ENCODE measurements at regions not wholly inside any gene's neighbourhood (a gene's known extent, or its start where the extent isn't known, plus 50 kb on each side); places are given as distances from the start of the nearest gene placed in this dataset.

- peaks cover 34% of the 10 kb centered on the region for H3K4me1 Mint-ChIP-seq (ENCODE audit: low read depth)
These were observed 680.8 kb upstream of the NRSN1 start for GRCh38 chr6:23445157-23445710.

DNA sequence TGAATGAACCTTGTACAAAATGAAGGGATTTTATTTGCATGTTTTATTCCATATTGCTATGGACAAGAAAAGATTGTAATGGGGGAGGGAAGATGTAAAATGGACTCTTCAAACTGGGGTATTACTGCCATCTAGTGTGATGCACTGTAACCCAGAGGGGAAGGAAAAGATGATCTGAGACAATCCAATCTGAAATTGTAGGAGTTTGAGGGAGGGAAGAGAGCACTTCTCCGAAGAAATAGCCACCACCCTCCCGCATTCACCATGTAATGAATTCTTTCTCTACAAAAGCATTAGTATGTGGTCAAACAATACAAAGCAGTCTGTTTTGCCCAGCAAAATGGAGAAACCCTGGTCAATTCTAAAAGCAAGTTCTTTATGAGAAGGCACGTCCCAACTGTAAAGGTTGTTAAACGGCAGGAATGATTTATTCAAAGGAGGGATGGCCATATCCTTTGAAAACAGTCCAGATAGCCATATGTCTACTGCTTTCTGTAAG is 679.5 kb upstream of the NRSN1 start:
- Mint-ChIP-seq H3K4me1 (ENCODE audit: low read depth) (peaks cover 31% of the 10 kb centered on the region), H3K36me3 (ENCODE audit: insufficient read depth) (no peaks in the 10 kb centered on the region), H3K9me3 (ENCODE audit: low read depth) (no peaks in the 10 kb centered on the region), H3K27ac (peak overlapping the region; percentile 33), H3K27me3 (no peaks in the 10 kb centered on the region), H3K4me3 (ENCODE audit: low read depth) (no peak overlapping the region)
- DNase-seq (ENCODE audit: low spot score, unreplicated experiment) = no peak
- TF ChIP-seq CTCF (IDR thresholded peaks at IDR 0.05; ENCODE audit: unreplicated experiment) = peak; percentile 60

More at GRCh38 chr6:23445157-23445710, 680.8 kb upstream of the NRSN1 start:
- Mint-ChIP-seq H3K36me3 (ENCODE audit: insufficient read depth) (no peaks in the 10 kb centered on the region), H3K4me3 (ENCODE audit: low read depth) (no peak overlapping the region), H3K9me3 (ENCODE audit: low read depth) (no peaks in the 10 kb centered on the region), H3K27ac (no peak overlapping the region), H3K27me3 (no peaks in the 10 kb centered on the region)
- no peak for TF ChIP-seq CTCF (IDR thresholded peaks at IDR 0.05; ENCODE audit: unreplicated experiment)
- no peak for DNase-seq (ENCODE audit: low spot score, unreplicated experiment)

DNA sequence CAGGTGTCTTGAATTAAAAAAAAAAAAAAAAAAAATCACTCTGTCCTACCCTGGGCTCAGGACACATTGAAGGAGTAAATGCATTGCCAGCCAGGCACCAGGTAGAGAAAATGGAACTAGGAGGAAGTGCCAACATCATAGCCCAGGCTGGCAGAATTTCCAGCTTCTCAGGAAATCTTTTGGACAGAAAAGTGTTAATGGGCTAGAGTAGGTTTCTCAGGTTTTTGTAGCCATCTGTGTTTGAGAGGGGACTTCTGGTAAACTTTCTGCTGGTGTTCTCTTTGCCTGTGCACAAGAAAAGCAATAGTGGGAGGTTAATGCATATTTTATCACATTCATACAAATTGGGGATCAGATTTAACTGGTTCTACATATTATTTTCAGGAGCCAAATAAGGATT is 678.3 kb upstream of the NRSN1 start:
- TF ChIP-seq CTCF (IDR thresholded peaks at IDR 0.05; ENCODE audit: unreplicated experiment) = no peak
- no peak overlapping the region for H3K27ac Mint-ChIP-seq
- H3K4me1 Mint-ChIP-seq (ENCODE audit: low read depth) = peaks cover 21% of the 10 kb centered on the region
- no peaks in the 10 kb centered on the region for H3K27me3 Mint-ChIP-seq
- no peak for DNase-seq (ENCODE audit: low spot score, unreplicated experiment)
- H3K36me3 Mint-ChIP-seq (ENCODE audit: insufficient read depth) = no peaks in the 10 kb centered on the region
- H3K4me3 Mint-ChIP-seq (ENCODE audit: low read depth) = no peak overlapping the region
- H3K9me3 Mint-ChIP-seq (ENCODE audit: low read depth) = no peaks in the 10 kb centered on the region

GRCh38 chr6:23448281-23448680 is 677.7 kb upstream of the NRSN1 start:
- DNase-seq (ENCODE audit: low spot score, unreplicated experiment) = no peak
- Mint-ChIP-seq H3K36me3 (ENCODE audit: insufficient read depth) (no peaks in the 10 kb centered on the region), H3K9me3 (ENCODE audit: low read depth) (no peaks in the 10 kb centered on the region), H3K27ac (no peak overlapping the region), H3K4me1 (ENCODE audit: low read depth) (peaks cover 19% of the 10 kb centered on the region), H3K27me3 (no peaks in the 10 kb centered on the region), H3K4me3 (ENCODE audit: low read depth) (no peak overlapping the region)
- no peak for TF ChIP-seq CTCF (IDR thresholded peaks at IDR 0.05; ENCODE audit: unreplicated experiment)

GRCh38 chr6:23454080-23454976 is 671.7 kb upstream of the NRSN1 start:
- H3K27me3 Mint-ChIP-seq = no peaks in the 10 kb centered on the region
- H3K27ac Mint-ChIP-seq = peak overlapping the region; percentile 9
- H3K9me3 Mint-ChIP-seq (ENCODE audit: low read depth) = no peaks in the 10 kb centered on the region
- H3K4me1 Mint-ChIP-seq (ENCODE audit: low read depth) = peaks cover 6% of the 10 kb centered on the region
- no peak overlapping the region for H3K4me3 Mint-ChIP-seq (ENCODE audit: low read depth)
- no peak for DNase-seq (ENCODE audit: low spot score, unreplicated experiment)
- no peaks in the 10 kb centered on the region for H3K36me3 Mint-ChIP-seq (ENCODE audit: insufficient read depth)
- TF ChIP-seq CTCF (IDR thresholded peaks at IDR 0.05; ENCODE audit: unreplicated experiment) = no peak

All from progenitor cell of endocrine pancreas (in vitro differentiated cells).